Lower leg skin (tissue), 4 donors: ENCODE measurements at regions not wholly inside any gene's neighbourhood (a gene's known extent, or its start where the extent isn't known, plus 50 kb on each side); places are given as distances from the start of the nearest gene placed in this dataset.
"Not testable (repeated sequence)": the region's sequence is repeated elsewhere in the genome, so short reads cannot be mapped to it uniquely, and the experiment has no call there.

Source experiments
- DNase-seq, 2 donors: peaks; one replicate each; pipeline ENCODE4 v3.0.0-alpha.2; 2019; ENCODE audit warnings: low spot score in 2 of 2
- H3K4me3 ChIP-seq: fragments of 200-600 bp; sonication (generic); 2 replicates; pipeline ENCODE4 v1.5.1; 2017; ENCODE audit warnings: mild to moderate bottlenecking, low read depth; ENCODE audit not compliant: poor library complexity, severe bottlenecking
- CTCF ChIP-seq, 3 donors: fragments of 450-650 bp; IDR thresholded peaks; one replicate each; pipeline ENCODE4 v1.5.1; 2016; ENCODE audit warnings: antibody characterized with exemption in 3 of 3, mild to moderate bottlenecking in 3 of 3, moderate library complexity in 2 of 3
- POLR2A ChIP-seq, 2 donors: fragments of 450-650 bp; IDR thresholded peaks; one replicate each; pipeline ENCODE4 v1.6.1; 2016 to 2017; ENCODE audit warnings: antibody characterized with exemption in 2 of 2, mild to moderate bottlenecking in 1 of 2, moderate library complexity in 1 of 2
- WGBS, 2 donors: methylation state at CpG; one replicate each; pipeline ENCODE4 v1.1.5; 2018; 5-methylcytosine and 5-hydroxymethylcytosine counted together
- intact Hi-C: fragments of 100-400 bp; cut with DNase I; formaldehyde crosslinking; loops from one replicate; pipeline ENCODE4 v1.15.0; 2023; ENCODE audit warnings: low total_unique reads

DNA sequence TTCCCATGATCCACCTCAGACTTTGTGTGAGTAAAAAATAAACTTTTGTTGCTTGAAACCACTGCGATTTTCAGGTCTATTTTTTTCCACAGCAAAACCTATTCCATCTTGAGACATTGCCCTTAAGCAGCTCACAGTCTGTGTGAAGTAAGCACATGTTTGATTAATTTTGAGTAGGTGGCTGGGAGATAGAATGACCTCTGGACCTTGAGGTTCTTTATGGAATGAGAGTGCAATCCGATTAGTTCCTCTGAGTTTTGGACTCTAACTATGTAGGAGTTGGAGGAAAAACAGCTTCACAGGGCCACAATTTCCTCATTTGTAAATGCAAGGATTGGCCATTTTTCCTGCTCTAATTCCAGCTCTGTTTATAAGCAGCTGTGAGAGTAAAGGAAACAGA is 234.1 kb upstream of the IGFBP7 start:
- intact Hi-C loops, result no loop called here
- WGBS, 2 donors, result 69 to 74% methylated on average over 2 of the region's 2 CpGs
- TF ChIP-seq POLR2A (IDR thresholded peaks at IDR 0.05), result no peak
- no peak for TF ChIP-seq CTCF (IDR thresholded peaks at IDR 0.05)
- no peak for DNase-seq
- H3K4me3 ChIP-seq, result no peak overlapping the region

GRCh38 chr4:57342411-57342810 is 232.2 kb upstream of the IGFBP7 start:
- TF ChIP-seq POLR2A (IDR thresholded peaks at IDR 0.05) (no peak), CTCF (IDR thresholded peaks at IDR 0.05) (no peak)
- intact Hi-C loops, result no loop called here
- no peak overlapping the region for H3K4me3 ChIP-seq
- 63 to 65% methylated on average over 2 of the region's 2 CpGs for WGBS, 2 donors
- DNase-seq, result no peak

- DNase-seq, H3K4me3 ChIP-seq, intact Hi-C loops: not testable (repeated sequence)
These were observed 228.7 kb upstream of the IGFBP7 start for GRCh38 chr4:57338861-57339260.

GRCh38 chr4:57333684-57334083 is 223.5 kb upstream of the IGFBP7 start:
- TF ChIP-seq POLR2A (IDR thresholded peaks at IDR 0.05), result no peak
- no peak for TF ChIP-seq CTCF (IDR thresholded peaks at IDR 0.05)
- no peak overlapping the region for H3K4me3 ChIP-seq
- intact Hi-C loops, result no loop called here
- DNase-seq, result no peak
- WGBS, 2 donors, result 46 to 54% methylated on average over 5 of the region's 5 CpGs

DNA sequence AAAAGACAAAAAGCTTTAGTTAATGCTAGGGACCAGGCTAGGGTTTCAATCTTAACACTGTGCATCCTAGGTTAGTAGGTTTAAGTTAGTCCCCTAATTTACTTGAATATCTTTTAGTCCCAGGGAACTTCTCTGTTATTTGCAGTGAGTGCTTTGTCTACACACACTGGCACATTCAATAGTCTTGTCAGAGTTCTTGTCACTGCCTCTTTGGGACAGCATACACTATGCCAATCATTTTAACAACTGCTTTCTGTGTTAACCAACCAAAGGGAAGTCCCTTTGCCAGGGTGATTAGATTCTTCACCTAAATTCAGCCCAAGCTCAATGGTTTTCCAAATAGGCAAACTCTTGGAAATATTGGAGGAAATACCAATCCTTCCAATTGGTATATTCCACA is 221.8 kb upstream of the IGFBP7 start:
- no peak for DNase-seq
- intact Hi-C loops, result no loop called here
- TF ChIP-seq CTCF (IDR thresholded peaks at IDR 0.05), result no peak
- TF ChIP-seq POLR2A (IDR thresholded peaks at IDR 0.05), result no peak
- no peak overlapping the region for H3K4me3 ChIP-seq

DNA sequence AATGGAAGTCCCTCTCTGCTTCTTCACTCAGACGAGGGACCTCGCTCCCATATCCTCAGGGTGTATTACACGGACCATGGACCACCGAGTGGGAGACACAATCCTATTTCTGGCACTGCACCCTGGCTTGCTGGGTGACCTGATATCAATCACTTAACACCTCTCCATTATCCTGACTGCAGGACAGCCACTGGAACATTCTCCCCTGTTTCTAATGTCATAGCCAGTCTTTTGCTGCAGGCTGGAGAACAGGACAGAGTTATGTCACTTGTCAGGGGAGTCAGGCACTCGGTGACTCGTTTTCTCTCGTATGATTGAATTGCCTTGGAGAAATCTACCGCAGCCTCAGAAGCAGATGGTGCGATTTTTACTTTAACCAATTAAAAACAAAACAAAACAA is 219.1 kb upstream of the IGFBP7 start:
- no peak for DNase-seq
- no peak overlapping the region for H3K4me3 ChIP-seq
- TF ChIP-seq POLR2A (IDR thresholded peaks at IDR 0.05) (no peak), CTCF (IDR thresholded peaks at IDR 0.05) (no peak)
- 78% methylated on average over 9 of the region's 9 CpGs for WGBS, 2 donors
- intact Hi-C loops, result no loop called here
